Activated effector memory CD4-positive, alpha-beta T cell treated with Interleukin-2 at 50 U/mL for 16 hours (primary cell): ENCODE measurements at regions not wholly inside any gene's neighbourhood (a gene's known extent, or its start where the extent isn't known, plus 50 kb on each side); places are given as distances from the start of the nearest gene placed in this dataset.
"Not testable (repeated sequence)": the region's sequence is repeated elsewhere in the genome, so short reads cannot be mapped to it uniquely, and the experiment has no call there.

Source experiments
- DNase-seq: peaks from one replicate; pipeline ENCODE4 v3.0.0-alpha.2; 2020

DNA sequence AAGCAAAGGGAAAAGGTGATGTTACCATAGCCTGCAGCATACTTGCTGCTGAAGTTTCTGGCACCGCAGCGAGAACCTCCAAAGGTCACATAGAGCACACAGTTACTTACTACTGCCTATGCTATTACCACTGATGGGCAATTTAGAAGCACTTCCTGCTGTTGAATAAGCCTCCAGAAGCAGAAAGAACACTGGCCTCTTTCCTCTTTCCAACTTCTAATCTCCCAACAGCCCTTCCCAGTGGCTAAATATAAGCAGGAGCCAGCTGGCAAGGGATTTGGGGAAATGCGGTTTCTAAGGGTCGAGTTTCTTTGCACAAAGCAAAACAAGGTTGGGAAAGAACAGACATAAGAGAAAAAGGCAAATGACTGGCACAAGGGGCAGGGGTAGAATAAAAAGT is 669.2 kb upstream of the ACO1 start:
- DNase-seq = no peak

DNA sequence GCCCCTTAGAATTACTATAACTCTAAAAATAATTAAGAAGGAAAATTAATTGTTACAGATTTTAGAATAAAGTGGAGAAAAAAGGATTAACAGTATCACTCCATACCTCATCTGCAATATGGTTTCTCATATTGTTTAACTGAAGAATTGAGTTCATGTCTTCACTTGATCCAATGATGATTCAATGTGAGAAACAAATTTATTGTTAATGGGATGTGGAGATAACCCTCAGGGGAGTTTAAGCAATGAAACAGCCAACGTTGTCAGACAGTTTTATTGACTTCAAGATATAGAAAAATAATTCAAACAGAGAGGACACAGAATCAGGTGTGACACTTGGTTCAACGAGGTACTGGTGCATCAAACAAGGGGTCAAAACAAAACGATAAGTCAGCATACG is 665.2 kb upstream of the ACO1 start:
- DNase-seq = no peak

DNA sequence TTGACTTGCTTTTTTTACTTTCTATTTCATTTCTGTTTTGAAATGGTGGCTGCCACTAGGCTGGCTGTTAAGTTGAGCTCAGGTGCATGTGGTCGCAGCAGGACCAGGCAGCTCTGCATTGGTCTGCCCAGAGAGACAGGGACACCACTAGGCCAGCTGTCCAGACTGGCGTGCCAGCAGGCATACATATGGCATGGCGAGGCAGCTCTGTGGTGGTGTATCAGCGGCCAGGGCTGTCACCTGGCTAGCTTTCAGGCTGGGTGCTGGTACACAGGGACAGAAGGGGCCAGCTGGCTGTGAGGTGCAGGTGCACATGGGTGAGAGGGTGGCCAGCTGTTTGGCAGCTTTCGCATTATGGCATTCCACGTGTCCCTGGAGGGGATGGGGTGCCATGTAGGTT is 654.0 kb upstream of the ACO1 start:
- DNase-seq = no peak

DNA sequence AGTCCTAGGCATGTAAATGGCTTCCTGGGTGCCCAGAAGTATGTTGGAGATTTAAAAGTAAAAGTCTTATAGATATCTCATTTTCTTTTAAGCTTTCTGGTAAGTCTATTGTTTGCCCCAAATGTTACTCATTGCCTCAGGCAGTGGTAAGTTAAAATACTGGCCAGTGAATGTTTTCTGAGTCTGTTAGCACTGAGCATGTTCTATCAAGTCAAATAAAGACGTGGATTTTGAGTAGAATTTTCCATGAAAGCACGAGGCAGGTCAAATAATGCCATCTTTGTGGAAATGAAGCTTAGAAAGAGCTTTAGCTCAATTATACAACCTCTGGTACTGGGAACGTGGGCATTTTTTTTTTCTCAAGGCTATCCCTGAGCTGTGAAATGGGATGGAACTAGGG is 651.3 kb upstream of the ACO1 start:
- DNase-seq = no peak

DNA sequence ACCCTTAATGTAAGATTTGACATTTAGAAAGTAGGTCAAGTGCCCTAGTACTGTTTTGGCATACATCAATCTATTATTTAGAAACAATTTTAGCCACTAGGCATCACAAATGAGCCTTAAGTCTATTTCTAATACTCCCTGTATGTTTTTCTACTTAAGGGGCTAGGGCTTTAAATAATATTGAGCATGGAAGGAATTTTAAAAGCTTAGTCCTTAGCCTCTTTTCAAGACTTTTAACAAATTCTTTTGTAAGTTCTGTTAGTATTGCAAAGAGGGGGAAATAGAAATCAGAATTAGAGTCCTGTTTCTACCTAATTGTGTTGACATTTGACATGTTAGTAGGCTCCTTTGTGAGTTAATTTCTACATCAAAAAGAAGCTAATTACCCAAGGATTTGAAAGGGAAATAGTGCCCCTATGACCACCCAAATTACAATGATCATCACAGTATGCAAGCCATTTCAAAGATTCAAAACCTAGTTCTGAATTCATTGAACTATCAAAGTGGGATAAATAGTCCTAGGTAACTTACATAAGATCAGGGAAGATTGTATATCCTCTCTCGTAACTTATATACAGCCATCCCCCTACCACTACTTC is 647.8 kb upstream of the ACO1 start:
- DNase-seq = no peak

DNA sequence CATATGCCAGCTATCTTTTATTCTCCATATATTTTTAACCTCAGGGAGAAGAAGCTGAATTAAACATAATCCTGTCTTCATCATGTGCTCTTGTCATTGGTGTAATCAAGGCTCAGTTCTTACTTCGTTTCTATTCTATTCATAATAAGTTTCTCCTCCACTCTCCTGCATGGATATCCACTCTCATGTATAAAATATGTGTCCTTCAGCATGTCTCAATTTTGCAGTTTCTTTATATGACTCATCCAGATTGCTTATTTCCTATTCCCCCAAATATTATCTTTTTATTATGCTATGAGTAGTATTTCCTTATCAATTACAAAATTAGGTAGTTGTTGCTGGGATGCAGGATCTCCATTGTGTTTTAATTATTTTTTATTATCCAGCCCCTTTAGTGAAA is 643.7 kb upstream of the ACO1 start:
- no peak for DNase-seq

DNA sequence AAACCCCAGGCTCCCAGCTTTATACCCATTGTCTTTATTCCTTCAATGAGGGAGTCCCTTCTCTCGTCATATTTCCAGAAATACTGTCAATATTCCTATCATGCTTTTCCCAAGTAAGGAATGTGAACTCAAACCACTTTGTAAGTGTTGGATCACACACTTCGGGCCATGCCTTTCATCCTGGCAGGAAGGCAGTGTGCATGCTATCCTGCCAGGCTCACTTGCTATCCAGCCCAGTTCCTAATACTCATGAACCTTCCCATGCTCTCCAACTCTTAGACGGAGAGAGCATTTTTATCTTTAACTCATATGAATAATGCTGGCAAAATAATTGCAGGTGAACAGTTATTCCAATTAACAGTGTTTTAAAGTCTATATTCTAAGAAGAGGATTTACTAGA is 639.9 kb upstream of the ACO1 start:
- no peak for DNase-seq

DNA sequence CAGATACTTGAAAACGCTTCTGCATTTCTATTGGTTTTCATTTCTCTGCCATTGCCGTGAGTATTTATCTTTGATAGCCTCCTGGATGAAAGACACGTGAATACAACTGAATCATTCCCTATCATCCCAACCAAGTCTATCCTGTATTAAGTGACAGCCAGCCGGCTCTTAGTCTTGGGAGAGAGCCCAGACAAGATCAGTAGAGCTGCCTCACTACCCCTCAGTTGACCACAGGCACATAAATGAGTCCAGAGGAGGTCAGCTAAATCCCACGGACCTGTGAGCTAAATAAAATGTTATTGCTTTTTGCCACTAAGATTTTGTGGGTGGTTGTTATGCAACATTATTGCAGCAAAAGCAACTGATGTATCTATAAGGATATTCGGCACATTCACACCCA is 639.0 kb upstream of the ACO1 start:
- DNase-seq = no peak

DNA sequence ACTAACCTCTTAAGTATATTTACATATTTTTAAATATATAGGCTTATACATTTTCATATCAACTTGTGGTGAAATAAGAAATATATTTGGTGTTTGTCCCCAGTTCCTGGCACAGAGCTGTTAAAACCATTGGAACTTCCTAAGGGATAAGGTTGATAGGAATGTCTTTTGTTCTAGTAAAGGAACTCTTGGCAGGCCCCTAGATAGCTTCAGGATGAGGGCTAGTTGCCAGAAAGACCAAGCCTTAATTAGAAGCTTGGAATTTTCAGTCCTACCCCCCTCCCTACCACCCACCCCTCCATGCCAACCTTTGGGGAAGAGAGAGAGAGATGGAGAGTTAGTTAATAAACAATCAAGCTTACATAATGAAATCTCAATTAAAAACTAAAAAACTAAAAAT is 638.6 kb upstream of the ACO1 start:
- no peak for DNase-seq

DNA sequence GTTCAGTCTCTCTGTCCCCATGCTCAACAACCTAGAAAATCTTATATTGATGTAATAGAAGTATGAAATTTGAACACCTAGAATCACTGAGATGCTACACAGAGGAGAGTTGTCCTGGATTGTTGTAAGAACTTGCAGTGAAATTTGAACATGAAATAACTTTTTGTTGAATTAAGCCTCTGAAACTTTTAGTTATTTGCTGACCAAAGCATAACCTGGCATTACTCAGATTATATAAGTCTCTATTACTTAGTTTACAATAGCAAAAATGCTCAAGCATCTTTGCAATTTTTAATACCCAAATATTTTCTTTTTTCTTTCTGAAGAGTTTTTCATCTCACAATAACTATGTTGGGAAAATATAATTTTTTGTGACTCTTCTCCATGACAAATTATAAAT is 630.7 kb upstream of the ACO1 start:
- DNase-seq = no peak

DNA sequence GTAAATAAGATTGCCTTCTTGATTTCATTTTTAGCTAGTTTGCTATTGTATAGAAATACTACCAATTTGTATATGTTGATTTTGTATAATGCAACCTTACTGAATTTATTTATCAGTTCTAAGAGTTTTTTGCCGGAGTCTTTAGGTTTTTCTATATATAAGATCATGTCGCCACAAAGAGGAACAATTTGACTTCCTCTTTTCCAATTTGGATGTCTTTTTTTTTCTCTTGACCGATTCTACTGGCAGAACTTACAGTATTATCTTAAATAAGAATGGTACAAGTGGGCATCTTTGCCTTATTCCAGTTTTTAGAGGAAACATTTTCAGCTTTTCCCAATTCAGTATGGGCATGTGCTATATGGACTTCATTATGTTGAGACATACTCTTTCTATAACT is 624.7 kb upstream of the ACO1 start:
- no peak for DNase-seq

DNA sequence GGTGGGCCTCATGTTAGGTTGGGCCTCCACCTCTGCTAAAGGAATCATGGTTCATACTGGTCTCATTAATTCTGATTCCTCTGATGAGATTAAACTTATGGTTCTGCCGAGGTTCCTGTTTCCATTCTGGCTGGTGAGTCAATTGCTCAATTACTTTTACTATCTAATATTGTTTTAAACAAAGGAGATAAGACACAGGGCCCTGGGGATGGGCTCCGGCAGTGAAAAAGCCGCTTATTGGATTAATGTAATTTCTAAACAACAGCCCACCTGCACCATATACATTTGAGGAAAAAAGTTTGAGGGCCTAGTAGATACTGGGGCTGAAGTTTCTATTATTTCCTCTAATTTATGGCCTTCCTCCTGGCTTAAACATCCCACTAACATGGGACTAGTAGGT is 610.4 kb upstream of the ACO1 start:
- DNase-seq = not testable (repeated sequence)

DNA sequence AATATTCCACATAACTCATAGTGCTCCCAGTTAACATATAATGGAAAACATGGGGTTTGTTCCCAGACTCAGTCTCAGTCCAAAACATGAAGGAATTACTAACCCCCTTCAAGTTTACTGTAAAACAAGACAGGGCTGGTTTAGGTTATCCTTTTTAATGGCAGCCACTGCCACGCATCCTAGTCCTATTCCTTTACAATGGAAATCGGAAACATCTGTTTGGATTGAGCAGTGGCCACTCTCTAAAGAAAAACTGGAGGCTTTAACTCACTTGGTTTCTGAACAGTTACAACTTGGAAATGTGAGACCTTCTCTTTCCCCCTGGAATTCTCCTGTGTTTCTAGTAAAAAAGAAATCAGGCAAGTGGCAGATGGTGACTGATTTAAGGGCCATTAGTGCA is 609.9 kb upstream of the ACO1 start:
- DNase-seq = no peak

DNA sequence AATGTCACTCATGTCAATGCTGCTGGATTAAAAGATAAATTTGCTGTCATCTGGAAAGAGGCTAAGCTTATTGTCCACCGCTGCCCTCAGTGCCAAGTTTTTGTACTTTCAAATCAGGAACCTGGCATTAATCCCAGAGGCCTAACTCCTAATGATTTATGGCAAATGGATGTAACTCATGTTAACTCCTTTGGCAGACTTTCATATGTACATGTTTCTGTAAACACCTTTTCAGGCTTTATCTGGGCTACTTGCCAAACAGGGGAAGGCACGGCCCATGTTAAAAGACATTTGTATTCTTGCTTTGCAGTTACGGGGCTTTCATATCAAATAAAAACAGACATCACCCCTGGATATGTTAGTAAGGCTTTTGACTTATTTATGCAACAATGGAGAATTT is 608.0 kb upstream of the ACO1 start:
- no peak for DNase-seq

DNA sequence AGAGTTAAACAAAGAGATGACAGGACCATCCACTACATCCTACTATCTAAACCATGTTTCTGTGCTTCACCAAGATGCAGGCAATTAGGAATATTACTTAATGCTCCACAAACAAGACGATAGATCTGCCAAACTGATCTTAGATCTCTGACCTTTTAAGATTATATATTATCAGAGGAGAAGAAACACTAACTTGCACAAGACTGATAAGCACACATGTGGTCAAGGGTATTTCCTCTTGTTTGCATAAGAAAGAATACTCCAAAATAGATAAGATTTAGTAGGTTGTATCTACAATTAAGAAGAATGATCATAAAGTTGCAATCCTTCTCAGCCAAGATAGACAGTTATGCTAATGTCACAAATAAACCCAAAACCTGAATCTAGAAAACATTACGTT is 601.0 kb upstream of the ACO1 start:
- no peak for DNase-seq

DNA sequence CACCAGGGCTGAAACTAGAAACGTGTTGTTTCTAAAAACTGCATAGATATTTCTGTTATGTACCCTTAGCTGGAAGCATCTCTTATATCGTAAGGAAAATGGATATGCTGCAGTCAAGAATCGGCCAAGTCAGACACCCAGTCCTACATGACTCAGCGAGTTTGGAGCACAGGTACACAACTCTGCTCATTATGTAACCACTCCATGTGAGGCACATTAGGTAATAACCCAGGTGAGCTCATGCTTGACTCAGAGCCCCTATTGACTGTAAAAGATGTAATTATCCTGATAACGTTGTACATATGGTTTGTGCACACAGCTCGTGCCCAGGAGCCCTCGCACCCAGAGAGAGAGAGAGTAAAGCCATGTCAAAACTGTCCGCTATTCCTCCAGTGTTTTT is 593.7 kb upstream of the ACO1 start:
- DNase-seq = no peak

DNA sequence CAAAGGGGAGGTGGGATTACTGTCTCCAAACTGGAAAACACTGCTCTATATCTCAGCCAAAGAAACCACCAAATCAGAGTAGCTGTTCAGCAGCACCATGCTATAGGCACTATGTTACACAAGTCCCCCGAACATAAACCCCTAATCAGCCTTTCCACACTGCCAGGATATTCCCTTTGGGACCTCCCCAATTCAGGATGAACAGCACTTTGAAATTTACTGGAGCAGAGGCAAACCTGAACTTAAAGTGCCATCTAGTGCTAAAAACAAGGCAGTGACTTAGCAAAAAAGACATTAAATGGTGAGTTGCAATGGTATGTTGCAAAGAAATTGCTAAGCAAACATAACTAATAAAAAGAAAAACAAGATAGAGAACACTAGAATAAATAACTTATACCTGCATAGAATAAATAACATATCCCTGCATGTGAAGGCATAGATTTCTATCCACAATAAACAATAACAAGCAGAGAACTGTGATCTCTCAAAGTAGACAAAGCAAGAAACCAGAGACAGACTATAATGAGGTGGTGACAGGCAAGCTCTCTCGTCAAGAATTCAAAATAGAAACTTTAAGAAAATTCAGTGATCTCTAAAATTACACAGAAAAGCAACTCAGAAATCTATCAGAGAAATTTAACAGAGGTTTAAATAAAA is 584.4 kb upstream of the ACO1 start:
- DNase-seq = no peak

DNA sequence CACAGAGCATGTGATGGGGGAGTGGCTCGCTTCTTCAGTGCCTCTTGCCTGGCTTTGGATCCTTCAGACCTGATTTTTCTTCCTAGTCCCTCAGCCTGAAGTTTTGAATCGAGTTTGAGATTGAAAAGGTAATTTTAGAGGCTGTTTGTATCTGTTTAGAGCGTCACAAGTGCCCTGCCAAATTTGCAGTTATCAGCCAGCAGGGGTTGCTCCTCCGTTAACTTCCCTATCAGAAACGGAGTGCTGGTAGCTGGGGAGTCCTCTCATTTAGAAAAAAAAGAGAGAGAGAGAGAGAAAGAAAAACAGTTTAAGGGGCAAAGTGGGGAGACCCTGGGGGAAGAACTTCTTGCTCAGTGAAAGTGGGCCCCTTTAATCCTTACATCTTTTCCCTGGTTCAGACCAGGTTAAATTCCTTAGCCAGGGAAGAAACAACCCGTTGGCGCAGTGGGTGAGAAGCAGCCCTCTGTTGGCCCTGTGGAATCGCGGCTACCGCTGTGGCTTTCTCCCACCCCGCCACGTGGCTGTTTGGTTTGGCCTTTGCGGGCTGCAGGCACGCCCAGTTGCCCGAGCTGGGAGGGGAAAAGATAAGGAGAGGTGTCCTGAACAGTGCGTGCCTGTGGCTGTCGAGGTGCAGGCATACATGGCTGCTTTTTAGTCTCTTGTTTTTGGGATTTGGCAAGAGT is 576.7 kb upstream of the ACO1 start:
- no peak for DNase-seq

DNA sequence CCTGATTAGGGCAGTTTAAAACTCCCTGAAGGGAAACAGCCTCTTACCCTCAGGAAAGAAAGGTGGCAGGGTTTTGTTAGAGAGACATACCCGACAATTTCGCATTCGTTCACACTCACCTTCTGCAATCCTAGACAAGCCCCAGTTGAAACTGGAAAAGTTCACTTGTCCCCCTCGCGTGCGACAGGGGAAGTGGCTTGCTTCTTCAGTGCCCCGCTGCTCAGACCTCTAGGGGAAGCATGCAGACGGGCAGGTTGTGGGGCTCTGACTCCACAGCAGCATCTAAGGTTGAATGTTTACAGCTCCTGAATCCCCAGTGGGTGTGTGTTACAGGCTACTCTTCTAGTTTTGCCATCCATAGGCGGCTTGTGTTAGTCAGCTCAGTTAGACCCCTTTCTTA is 575.7 kb upstream of the ACO1 start:
- DNase-seq = no peak

DNA sequence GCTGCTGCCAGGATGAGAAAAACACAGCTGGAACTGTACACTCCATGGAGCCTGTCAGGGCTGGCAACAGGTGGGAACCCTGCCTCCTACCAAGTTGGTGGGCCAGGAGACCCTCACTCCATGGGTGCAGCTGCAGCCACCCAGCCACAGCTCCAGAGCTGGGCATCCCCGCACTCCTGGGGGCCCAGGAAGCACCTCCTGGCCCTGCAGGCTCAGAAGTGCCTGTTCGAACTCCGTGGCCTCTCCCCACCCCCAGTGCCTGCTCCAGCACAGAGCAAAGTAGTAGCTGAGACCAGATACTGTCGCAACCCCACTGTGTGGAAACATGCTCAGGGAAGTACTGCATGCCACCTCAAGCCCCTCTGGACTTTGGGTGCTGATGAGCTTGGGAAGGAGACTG is 564.0 kb upstream of the ACO1 start:
- DNase-seq = no peak

DNA sequence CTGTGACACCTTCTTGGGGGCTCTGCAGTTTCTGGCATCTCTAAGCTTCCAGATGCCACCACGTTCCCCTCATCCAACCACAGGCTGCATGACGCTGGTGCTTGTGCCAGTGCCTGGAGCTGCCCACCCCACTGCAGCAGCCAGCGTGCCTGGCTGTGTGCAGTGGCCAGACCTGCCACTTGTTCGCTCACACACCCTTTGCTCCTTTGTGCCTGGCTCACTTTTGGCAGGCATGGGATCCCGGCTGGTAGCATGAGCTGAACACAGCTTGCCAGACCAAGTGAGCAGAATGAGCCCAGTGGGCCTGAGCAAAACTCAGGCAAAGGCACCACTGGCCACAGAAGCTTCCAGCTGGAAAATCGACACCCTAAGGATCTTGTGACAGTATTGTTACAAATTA is 562.9 kb upstream of the ACO1 start:
- no peak for DNase-seq

DNA sequence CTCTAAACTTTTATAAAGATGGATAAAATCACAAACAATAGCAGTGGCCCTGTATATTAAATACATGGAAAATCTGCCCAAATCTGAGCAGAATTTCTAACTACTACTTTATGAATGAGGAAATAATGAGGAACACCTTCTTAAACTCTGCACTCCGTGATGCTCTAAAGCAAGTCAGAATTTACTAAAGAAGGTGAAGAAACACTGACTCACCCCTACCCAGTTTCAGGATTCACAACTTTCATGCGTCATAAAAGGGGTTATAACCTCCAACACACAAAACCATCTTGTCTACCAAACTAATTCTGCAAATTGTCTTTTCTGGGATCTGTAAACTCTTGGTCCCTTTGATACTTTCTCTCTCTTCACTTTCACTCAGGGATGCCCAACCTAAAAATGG is 561.1 kb upstream of the ACO1 start:
- DNase-seq = no peak

DNA sequence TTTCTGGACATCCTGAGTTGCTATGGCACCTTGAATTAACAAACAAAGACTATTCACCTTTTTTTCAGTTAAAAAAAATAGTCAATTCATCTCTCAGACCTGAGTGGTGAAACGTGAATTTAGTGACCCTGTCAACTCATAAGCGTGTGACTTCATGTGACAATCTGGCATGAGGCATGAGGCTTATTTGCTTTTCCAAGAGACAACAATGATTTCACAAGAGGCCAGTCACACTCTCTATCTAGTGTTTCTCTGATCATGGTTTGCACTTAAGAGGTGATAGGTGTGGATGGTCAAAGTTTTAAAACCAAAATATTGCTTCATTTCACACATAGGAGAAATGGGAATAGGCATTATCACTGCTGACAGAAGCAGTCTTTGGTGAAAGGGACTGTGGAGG is 559.6 kb upstream of the ACO1 start:
- no peak for DNase-seq

DNA sequence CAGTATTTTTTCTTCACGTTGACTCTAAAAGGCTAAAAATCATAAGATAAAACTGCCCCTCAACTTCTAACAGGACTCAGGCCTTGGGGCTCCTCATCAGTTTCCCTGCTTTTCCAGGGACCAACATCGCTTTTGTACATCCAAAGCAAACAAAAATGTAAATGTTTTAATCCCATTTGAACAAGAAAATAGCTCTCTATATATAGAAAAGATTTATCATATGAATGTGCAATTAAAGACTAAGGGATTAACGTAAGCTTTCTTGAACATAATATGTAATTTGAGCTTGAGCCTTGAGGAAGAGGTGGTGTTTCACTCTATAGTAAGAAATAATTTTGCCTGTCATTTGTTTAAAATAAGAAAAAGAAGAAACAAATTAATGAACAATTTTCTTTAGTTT is 547.2 kb upstream of the ACO1 start:
- no peak for DNase-seq

DNA sequence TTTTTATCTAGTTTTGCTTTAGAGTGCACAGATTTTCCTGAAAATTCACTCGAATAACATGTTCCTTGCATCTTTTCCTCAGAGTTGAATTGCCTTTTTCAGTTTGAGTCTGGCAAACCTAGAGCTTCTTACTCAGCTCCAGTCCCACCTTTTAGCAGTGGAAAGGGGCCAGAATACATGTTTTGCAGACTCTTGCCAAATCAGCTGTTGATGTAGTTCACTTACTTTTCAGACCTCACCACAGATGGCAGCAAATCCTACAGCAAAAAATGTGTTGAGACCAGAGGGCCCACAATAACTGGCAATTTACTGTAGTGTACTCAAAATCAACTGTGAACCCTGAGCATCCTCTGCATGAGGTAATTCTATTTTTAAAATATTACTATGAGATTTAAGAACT is 545.2 kb upstream of the ACO1 start:
- no peak for DNase-seq
